BLaER1 treated with 17β-estradiol and CSF1 and Interleukin-3, amounts not matched to agents 10 nM and 100 nM (cell line): ENCODE measurements at regions not wholly inside any gene's neighbourhood (a gene's known extent, or its start where the extent isn't known, plus 50 kb on each side); places are given as distances from the start of the nearest gene placed in this dataset.

Experiments
- H3K27ac ChIP-seq, 11 experiments: shearing (Covaris generic); formaldehyde crosslinking; 2 replicates each; pipeline ENCODE4 v1.8.1; 2022
- H3K27me3 ChIP-seq, 11 experiments: shearing (Covaris generic); formaldehyde crosslinking; 2 replicates each; pipeline ENCODE4 v1.8.1; 2022
- H3K36me3 ChIP-seq, 11 experiments: shearing (Covaris generic); formaldehyde crosslinking; 2 replicates each; pipeline ENCODE4 v1.8.1; 2022
- H3K4me1 ChIP-seq, 10 experiments: shearing (Covaris generic); formaldehyde crosslinking; 2 replicates each; pipeline ENCODE4 v1.8.1; 2022
- H3K4me2 ChIP-seq, 11 experiments: shearing (Covaris generic); formaldehyde crosslinking; 2 replicates each; pipeline ENCODE4 v1.8.1; 2022
- H3K4me3 ChIP-seq, 10 experiments: shearing (Covaris generic); formaldehyde crosslinking; 2 replicates each; pipeline ENCODE4 v1.8.1; 2022
- H3K9ac ChIP-seq, 11 experiments: shearing (Covaris generic); formaldehyde crosslinking; 2 replicates each; pipeline ENCODE4 v1.8.1; 2022
- H3K9me3 ChIP-seq, 11 experiments: shearing (Covaris generic); formaldehyde crosslinking; replicated peaks in 1 of 11; 2 replicates each; pipeline ENCODE4 v1.8.1; 2022
- H4K20me1 ChIP-seq, 11 experiments: shearing (Covaris generic); formaldehyde crosslinking; 2 replicates each; pipeline ENCODE4 v1.8.1; 2022
- Cebpa-rat ChIP-seq, 11 experiments: shearing (Covaris generic); IDR thresholded peaks; 2 replicates each; pipeline ENCODE4 v1.8.1; 2022

- Histone ChIP-seq H3K36me3 (no peaks in the 10 kb centered on the region), H3K27me3 (no peaks in the 10 kb centered on the region), H3K4me2 (no peak overlapping the region), H3K9ac (no peak overlapping the region), H3K27ac (no peak overlapping the region), H4K20me1 (no peaks in the 10 kb centered on the region), H3K4me1 (peaks cover 0 to 42% (median 28%) of the 10 kb centered on the region in 10 experiments; a peak in 18 of 20 replicates), H3K4me3 (no peak overlapping the region), H3K9me3 (peaks cover 4 to 17% (median 6%) of the 10 kb centered on the region in 11 experiments; a peak in 20 of 22 replicates)
- TF ChIP-seq Cebpa-rat (IDR thresholded peaks at IDR 0.05): no peak
These were observed 82.4 kb upstream of the DIO3 start for GRCh38 chr14:101478796-101479410.

GRCh38 chr14:101480022-101480746 lies 81.1 kb upstream of the DIO3 start:
- Histone ChIP-seq H3K27ac (no peak overlapping the region), H3K27me3 (no peaks in the 10 kb centered on the region), H3K9me3 (peaks cover 6 to 20% (median 16%) of the 10 kb centered on the region in 11 experiments), H3K4me1 (peaks cover 0 to 29% (median 21%) of the 10 kb centered on the region in 10 experiments; a peak in 18 of 20 replicates), H3K36me3 (no peaks in the 10 kb centered on the region), H3K9ac (no peak overlapping the region), H4K20me1 (no peaks in the 10 kb centered on the region), H3K4me2 (no peak overlapping the region), H3K4me3 (no peak overlapping the region)
- TF ChIP-seq Cebpa-rat (IDR thresholded peaks at IDR 0.05): no peak

- Histone ChIP-seq H4K20me1 (no peaks in the 10 kb centered on the region), H3K27ac (no peak overlapping the region), H3K27me3 (no peaks in the 10 kb centered on the region), H3K4me2 (no peak overlapping the region), H3K9me3 (peaks cover 14 to 27% (median 23%) of the 10 kb centered on the region in 11 experiments), H3K9ac (no peak overlapping the region), H3K4me1 (peaks cover 0 to 22% (median 13%) of the 10 kb centered on the region in 10 experiments; a peak in 15 of 20 replicates), H3K4me3 (no peak overlapping the region), H3K36me3 (no peaks in the 10 kb centered on the region)
- no peak for TF ChIP-seq Cebpa-rat (IDR thresholded peaks at IDR 0.05)
These were observed 80.4 kb upstream of the DIO3 start for GRCh38 chr14:101480747-101481530.

GRCh38 chr14:101481557-101481956 lies 79.7 kb upstream of the DIO3 start:
- Histone ChIP-seq H3K4me2 (no peak overlapping the region), H3K4me3 (no peak overlapping the region), H3K9ac (no peak overlapping the region), H3K4me1 (peaks cover 0 to 16% (median 7%) of the 10 kb centered on the region in 10 experiments; a peak in 14 of 20 replicates), H3K9me3 (peaks cover 19 to 33% (median 29%) of the 10 kb centered on the region in 11 experiments), H3K27ac (no peak overlapping the region), H3K36me3 (no peaks in the 10 kb centered on the region), H4K20me1 (no peaks in the 10 kb centered on the region), H3K27me3 (no peaks in the 10 kb centered on the region)
- no peak for TF ChIP-seq Cebpa-rat (IDR thresholded peaks at IDR 0.05)

GRCh38 chr14:101482066-101482465 lies 79.2 kb upstream of the DIO3 start:
- H4K20me1 ChIP-seq: no peaks in the 10 kb centered on the region
- TF ChIP-seq Cebpa-rat (IDR thresholded peaks at IDR 0.05): no peak
- H3K4me1 ChIP-seq: peaks cover 0 to 11% (median 2%) of the 10 kb centered on the region in 10 experiments; a peak in 12 of 20 replicates
- H3K9ac ChIP-seq: no peak overlapping the region
- no peak overlapping the region for H3K27ac ChIP-seq
- H3K9me3 ChIP-seq: peaks cover 23 to 38% (median 32%) of the 10 kb centered on the region in 11 experiments
- no peak overlapping the region for H3K4me3 ChIP-seq
- H3K4me2 ChIP-seq: no peak overlapping the region
- H3K36me3 ChIP-seq: no peaks in the 10 kb centered on the region
- H3K27me3 ChIP-seq: no peaks in the 10 kb centered on the region

GRCh38 chr14:101483829-101484228 lies 77.5 kb upstream of the DIO3 start:
- H4K20me1 ChIP-seq: no peaks in the 10 kb centered on the region
- H3K9ac ChIP-seq: no peak overlapping the region
- no peaks in the 10 kb centered on the region for H3K36me3 ChIP-seq
- H3K9me3 ChIP-seq: peaks cover 31 to 56% (median 47%) of the 10 kb centered on the region in 11 experiments
- TF ChIP-seq Cebpa-rat (IDR thresholded peaks at IDR 0.05): no peak
- no peaks in the 10 kb centered on the region for H3K4me1 ChIP-seq
- H3K27ac ChIP-seq: no peak overlapping the region
- no peaks in the 10 kb centered on the region for H3K27me3 ChIP-seq
- no peak overlapping the region for H3K4me2 ChIP-seq
- H3K4me3 ChIP-seq: no peak overlapping the region

GRCh38 chr14:101489092-101489760 lies 72.1 kb upstream of the DIO3 start:
- H3K36me3 ChIP-seq: no peaks in the 10 kb centered on the region
- no peak overlapping the region for H3K9ac ChIP-seq
- peaks cover 36 to 66% (median 50%) of the 10 kb centered on the region in 11 experiments for H3K9me3 ChIP-seq
- H3K27me3 ChIP-seq: no peaks in the 10 kb centered on the region
- no peak overlapping the region for H3K4me3 ChIP-seq
- TF ChIP-seq Cebpa-rat (IDR thresholded peaks at IDR 0.05): no peak
- H3K4me1 ChIP-seq: no peaks in the 10 kb centered on the region
- no peak overlapping the region for H3K27ac ChIP-seq
- H3K4me2 ChIP-seq: no peak overlapping the region
- H4K20me1 ChIP-seq: no peaks in the 10 kb centered on the region

- Histone ChIP-seq H3K27ac (no peak overlapping the region), H3K4me1 (no peaks in the 10 kb centered on the region), H3K36me3 (no peaks in the 10 kb centered on the region), H3K4me3 (no peak overlapping the region), H3K27me3 (no peaks in the 10 kb centered on the region), H3K9ac (no peak overlapping the region), H3K4me2 (no peak overlapping the region), H3K9me3 (peaks cover 31 to 52% (median 40%) of the 10 kb centered on the region in 11 experiments), H4K20me1 (no peaks in the 10 kb centered on the region)
- no peak for TF ChIP-seq Cebpa-rat (IDR thresholded peaks at IDR 0.05)
These were observed 70.5 kb upstream of the DIO3 start for GRCh38 chr14:101490771-101491170.

- H3K36me3 ChIP-seq: no peaks in the 10 kb centered on the region
- H3K27me3 ChIP-seq: no peaks in the 10 kb centered on the region
- no peaks in the 10 kb centered on the region for H4K20me1 ChIP-seq
- H3K27ac ChIP-seq: no peak overlapping the region
- no peak for TF ChIP-seq Cebpa-rat (IDR thresholded peaks at IDR 0.05)
- no peak overlapping the region for H3K9ac ChIP-seq
- H3K4me2 ChIP-seq: no peak overlapping the region
- H3K4me3 ChIP-seq: no peak overlapping the region
- H3K4me1 ChIP-seq: no peaks in the 10 kb centered on the region
- H3K9me3 ChIP-seq: peaks cover 21 to 41% (median 29%) of the 10 kb centered on the region in 11 experiments
These were observed 69.5 kb upstream of the DIO3 start for GRCh38 chr14:101491841-101492240.
